ENCODE measurements at regions not wholly inside any gene's neighbourhood (a gene's known extent, or its start where the extent isn't known, plus 50 kb on each side); places are given as distances from the start of the nearest gene placed in this dataset.

DNA sequence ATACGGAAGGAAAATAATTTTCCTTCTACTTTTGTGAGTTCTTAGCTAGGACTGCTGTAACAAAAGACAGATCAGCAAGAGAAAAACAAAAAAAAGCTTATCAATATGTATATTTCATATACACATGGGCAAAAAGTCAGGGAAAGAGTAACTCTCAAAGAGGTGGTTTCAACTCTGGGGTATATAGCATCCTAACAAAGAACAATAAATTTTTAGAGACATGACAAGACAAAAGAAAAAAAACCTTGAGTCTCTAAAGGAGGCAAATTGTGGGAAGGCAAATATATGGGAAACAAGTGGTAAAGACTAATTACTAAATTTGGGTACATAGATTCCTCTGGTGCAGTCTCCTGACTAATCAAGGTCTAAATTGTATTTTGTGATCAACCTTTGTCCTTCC is 93.2 kb downstream of the C5orf15 start:
- TF ChIP-seq GATA2 (IDR thresholded peaks at IDR 0.05; ENCODE audit: low read depth, low read length) (no peak), GATA3 (IDR thresholded peaks at IDR 0.05; ENCODE audit: low read depth, low read length) (no peak)
